Stimulated activated CD4-positive, alpha-beta T cell treated with anti-CD3 and anti-CD28 coated beads, Interleukin-4, amount 100 ng/mL, for 24 hours (primary cell): ENCODE measurements at regions not wholly inside any gene's neighbourhood (a gene's known extent, or its start where the extent isn't known, plus 50 kb on each side); places are given as distances from the start of the nearest gene placed in this dataset.
"Not testable (repeated sequence)": the region's sequence is repeated elsewhere in the genome, so short reads cannot be mapped to it uniquely, and the experiment has no call there.

ENCODE experiments used
- DNase-seq: peaks from one replicate; pipeline ENCODE4 v3.0.0-alpha.2; 2020

DNA sequence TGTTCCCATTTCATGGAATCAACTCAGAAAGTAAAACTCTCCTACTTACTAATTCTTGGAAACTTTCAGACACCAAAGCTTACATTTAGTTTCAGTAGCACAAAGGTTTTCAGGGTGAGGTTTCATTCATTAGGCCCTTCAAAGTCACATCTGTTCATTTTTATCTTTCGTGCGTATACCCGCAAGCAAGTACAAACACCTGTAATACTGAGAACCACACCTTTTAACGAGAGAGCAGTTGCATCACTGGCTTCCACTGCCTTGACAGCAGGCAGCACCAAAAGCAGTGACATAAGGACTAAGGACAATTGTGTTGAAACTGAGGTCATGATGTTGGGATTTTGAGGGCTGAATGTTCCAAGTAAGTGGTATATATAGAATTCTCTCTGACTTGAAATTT lies 60.5 kb downstream of the GOLGA6L22 start:
- DNase-seq, result not testable (repeated sequence)

DNA sequence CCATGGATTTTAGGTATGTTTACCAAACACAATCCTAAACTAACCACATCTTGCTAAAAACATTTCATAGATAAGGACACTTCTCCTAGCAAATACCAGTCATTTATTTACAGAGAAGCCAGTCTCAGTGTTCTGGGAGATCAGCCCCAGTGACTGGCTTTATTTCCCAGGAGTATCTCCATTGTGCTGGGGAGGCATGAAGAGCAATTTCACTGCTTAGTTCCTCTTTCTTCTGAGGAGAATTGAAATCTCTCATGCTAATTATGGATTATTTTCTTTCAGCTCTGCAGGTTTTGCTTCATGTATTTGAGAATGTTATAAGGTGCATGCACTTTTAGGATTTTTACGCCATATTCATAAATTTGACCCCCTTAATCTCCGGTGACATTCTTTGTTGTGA lies 67.8 kb downstream of the GOLGA6L22 start:
- not testable (repeated sequence) for DNase-seq

DNA sequence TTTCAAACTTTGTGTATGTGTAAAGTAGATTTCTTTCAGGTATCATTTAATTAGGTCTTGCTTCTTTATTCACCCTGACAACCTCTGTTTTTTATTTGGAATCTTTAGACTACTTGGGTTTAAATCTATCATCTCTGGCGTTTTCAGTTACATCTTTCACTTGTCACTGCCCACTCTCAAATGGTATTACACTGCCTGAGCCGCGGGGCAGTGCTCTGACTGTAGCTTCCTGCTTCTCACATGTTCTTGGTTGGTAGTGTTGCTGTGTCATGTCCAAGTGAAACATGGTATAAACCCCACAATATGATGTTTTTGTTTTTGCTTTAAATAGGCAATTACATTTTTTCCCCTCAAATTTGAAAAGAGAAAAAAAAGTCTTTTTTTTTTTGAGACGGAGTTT lies 68.3 kb downstream of the GOLGA6L22 start:
- not testable (repeated sequence) for DNase-seq

DNA sequence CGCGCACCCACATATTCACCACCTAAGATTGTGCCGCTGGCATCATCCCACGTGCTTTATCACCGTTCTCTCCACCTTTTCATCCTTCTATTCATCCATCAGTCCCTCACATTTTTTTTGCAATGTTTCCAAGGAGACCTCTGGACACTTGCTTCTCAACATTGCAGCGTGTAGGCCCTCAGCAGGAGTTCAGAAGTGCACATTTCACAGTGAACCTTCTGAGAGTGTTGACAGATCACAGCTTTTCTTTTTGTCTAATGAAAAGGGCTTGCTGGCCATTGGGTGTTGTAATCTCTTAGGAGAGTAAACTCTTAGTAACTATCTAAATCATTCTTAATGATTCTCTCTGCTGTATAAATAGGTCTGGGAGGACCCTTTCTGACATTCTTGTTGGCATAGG lies 70.5 kb downstream of the GOLGA6L22 start:
- not testable (repeated sequence) for DNase-seq

DNA sequence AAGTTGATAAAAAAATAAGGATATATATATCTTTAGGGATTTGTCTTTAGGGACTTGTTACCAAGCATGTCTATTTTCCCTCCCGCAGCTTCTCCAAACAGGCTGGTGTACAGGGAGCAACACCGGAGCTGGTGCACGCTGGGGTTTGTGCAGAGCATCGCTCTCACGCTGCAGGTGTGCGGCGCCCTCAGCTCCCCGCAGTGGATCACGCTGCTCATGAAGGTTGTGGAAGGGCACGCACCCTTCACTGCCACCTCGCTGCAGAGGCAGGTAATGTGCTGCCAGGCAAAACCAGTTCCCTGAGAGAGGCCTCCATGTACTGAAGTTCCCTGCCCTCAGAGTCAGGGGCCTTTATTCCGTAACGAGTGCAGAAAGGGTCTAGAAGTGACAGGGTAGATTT lies 101.0 kb downstream of the GOLGA6L22 start:
- DNase-seq, result not testable (repeated sequence)

DNA sequence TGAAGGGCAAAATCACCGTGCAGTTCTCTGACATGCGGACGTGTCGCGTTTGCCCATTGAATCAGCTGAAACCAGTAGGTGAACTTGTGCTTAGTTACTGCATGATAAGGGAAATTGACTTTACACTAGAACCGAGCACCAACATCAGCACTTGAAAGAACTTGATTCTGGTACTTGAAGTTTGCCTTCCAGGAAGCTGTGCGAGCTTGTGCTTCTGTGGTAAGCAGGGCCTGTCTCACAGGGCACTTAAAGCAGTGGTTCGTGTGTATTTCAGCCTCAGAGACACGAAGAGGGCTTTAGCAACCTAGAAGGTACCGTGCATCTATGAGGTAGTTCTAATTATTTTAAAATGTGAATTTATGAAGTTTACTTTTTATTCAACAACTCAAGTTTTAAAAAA lies 103.0 kb downstream of the GOLGA6L22 start:
- DNase-seq, result not testable (repeated sequence)

DNA sequence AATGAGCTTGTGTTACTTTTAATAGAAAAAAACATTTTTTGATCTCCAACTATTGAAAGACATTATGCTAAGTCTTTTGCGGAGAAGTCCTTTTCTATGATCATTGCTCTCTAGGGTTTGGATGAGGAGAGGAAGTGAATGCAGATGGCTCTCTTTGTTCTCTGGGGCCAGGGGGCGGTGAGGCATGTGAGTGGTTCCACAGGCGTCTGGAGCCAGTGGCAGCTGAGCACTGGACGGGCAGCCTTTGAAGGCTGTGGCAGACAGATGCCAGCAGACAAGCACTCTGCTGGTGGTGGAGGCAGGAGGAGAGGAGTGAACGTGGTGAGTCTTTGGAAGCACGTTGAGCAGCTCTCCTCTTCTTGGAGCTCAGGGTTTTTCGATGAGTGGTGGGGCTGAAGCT lies 107.8 kb downstream of the GOLGA6L22 start:
- not testable (repeated sequence) for DNase-seq

DNA sequence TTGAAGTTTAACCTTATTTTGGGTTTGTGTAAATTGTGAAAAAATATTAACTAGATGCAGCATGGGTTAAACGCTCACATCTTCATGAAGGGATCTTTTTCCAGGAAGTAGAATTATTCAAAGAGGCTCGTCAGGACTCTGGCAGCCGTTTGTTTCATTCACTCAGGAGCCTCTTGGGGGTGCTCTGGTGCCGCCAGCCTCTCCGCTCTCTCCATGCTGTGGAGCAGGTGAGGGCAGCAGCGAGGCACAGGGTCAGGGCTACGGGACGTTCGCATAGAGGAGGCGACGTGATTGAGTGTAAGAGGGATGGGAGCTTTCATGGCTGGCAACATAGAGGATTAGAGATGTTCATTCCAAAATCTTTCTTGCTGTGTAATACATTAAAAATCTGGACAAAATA lies 110.8 kb downstream of the GOLGA6L22 start:
- not testable (repeated sequence) for DNase-seq

DNA sequence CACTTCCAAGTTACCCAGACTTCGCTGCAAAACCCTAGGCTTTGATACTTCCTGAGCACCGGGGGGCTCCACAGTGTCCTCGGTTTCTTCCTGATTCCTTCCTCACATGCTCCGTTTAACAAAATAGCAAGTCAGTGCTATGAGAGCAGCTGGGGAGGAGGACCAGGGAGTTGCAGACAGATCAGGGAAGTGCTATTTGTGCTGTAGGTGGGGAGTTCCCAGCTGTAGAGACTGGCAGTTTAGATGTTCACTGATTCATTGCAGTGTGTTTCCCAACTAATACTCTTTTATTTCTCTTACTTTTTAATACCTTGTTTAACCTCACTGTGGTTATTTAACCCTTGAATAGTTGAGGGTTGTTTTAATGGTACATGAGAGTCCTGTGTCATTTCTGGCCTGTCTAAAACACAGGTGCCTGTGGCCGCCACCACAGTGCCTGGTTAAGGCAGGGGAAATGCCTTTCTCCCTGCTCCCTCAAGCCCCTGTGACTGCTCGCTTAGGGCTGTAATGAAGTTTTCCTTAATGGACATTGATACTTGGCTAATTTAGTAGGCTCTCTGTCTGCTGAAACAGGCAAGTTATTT lies 113.5 kb downstream of the GOLGA6L22 start:
- not testable (repeated sequence) for DNase-seq

DNA sequence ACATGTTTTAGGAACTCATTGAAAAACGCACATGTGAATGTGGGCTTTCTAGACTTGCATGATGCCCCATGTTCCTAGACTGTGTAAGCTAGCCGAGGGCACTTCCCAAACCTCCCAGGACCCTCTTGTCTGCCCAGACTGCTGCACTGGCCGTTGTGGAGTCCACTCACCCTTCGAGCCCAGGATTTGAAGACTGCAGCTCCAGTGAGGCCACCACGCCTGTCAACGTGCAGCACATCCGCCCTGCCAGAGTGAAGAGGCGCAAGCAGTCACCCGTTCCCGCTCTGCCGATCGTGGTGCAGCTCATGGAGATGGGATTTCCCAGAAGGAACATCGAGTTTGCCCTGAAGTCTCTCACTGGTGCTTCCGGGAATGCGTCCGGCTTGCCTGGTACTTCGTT lies 114.1 kb downstream of the GOLGA6L22 start:
- not testable (repeated sequence) for DNase-seq

DNA sequence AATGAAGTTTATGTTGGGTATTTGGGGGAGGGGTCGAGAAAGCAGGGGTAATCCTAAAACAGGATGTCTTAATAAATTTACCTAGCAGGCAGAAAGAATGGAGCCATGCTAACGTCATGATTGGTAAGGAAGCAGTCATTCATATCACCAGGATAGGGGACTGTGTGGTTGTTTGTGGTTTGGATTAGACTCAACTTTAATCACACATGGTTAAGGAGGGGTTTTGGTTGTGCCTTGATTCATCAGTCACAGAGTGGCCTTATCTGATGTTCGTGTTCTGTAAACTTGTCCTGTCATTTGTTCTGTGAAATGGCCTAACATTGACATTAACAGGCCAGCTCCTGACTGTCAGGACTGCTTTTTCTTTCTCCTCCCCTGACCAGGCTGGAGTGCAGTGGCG lies 119.1 kb downstream of the GOLGA6L22 start:
- DNase-seq, result not testable (repeated sequence)

DNA sequence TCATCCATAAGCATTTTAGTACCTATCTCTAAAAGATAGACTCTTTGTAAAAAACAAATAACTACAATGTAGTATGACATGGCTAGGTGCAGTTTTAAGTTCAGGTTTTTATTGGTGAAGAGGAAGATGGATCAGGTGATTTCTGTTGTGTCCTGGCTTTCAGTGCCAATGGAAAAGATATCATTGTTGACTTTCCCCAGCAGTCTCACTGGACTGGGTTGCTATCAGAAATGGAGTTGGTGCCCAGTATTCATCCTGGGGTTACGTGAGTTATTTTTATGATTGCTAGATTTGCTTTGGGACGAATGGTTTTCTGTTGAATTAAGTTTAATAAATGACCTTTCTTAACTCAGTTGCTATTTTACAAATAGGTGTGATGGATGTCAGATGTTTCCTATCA lies 120.5 kb downstream of the GOLGA6L22 start:
- not testable (repeated sequence) for DNase-seq

DNA sequence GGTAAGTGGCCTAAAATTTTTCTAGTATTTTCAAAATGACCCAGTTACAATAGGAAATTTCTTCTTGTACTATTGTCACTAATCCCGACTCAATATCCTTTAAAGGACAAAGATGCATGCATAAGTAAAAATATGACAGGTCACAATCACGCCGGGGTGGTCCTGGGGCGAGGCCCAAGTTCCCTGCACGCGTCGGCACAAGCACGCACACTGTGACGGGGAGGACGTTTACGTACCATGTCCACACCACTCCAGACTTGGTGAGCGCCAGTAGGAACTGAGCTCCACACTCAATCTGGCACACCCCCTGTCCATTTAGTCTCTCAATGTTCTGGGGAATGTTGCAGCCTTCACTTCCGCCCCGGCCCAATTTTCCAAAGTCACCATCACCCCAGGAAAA lies 128.7 kb downstream of the GOLGA6L22 start:
- not testable (repeated sequence) for DNase-seq

DNA sequence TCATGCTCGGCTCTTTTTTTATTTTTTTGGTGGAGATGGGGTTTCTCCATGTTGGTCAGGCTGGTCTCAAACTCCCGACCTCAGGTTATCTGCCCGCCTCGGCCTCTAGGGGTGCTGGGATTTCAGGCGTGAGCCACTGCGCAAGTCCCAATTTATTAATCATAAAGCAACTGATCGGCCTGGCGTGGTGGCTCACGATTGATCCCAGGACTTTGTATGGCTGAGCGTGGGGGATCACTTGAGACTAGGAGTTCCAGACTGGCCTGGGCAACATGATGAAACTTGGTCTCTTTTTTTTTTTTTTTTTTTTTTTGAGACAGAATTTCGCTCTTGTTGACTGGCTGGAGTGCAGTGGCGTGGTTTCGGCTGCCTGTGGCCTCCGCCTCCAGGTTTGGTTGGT lies 139.8 kb downstream of the GOLGA6L22 start:
- DNase-seq, result not testable (repeated sequence)

DNA sequence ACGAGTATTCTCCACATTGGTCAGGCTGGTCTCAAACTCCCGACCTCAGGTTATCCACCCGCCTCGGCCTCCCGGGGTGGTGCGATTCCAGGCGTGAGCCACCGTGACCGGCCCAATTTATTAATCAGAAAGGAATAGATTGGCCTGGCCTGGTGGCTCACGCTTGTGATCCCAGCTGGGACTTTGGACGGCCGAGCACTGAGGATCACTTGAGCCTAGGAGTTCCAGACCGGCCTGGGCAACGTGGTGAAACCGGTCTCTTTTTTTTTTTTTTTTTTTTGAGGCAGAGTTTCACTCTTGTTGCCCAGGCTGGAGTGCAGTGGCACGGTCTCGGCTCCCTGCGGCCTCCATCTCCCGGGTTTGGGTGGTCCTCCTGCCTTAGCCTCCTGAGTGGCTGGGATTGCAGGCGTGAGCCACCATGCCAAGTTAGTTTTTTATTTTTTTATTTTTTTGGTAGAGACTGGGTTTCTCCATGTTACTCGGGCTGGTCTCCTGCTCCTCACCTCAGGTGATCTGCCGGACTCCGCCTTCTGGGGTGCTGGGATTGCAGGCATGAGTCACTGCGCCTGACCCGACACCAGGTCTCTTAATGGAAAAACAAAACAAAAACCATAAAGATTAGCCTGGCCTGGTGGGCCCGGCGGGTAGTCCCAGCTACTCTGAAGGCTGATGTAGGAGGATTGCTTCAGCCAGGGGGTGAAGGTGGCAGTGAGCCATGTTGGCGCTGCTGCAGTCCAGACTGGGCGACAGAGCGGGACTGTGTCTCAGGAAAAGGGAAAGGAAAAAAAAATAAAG lies 141.0 kb downstream of the GOLGA6L22 start:
- not testable (repeated sequence) for DNase-seq

DNA sequence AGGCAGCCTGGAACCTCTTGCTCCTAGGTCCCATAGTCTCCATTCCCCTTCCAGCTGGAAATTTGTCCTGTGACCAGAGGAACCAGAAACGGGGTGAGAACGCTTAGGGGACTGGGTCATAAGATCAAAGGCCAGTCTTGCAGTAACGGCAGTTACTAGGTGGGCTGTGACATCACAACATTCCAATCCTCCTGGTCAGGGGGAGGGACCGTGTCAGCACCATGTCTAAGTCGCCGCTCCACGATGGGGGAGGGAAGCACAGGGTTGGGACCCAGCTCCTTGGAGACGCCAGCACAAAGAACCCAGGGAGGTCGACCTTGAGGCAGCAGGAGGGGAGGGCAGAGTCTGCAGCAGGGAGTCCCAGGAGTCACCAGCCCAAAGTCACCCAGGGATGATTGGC lies 158.3 kb downstream of the GOLGA6L22 start:
- not testable (repeated sequence) for DNase-seq

DNA sequence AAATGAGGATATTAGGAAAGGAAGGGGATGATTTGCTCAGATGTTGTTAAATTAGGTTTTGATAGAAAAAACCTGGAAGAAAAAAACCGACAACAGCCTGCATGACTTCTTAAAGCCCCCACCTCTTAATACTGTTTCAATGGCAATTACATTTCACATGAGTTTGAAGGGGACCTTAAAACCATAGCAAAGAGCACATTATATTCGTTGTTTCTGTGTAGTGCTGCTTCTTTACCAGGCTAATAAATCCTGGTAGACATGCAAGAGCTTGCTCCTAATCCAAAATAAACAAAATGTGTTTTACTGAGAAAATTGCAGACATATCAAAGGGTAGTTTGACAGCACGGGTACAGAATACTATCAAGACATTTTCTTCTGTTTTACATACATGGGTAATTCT lies 154.7 kb upstream of the NIPA1 start:
- not testable (repeated sequence) for DNase-seq

DNA sequence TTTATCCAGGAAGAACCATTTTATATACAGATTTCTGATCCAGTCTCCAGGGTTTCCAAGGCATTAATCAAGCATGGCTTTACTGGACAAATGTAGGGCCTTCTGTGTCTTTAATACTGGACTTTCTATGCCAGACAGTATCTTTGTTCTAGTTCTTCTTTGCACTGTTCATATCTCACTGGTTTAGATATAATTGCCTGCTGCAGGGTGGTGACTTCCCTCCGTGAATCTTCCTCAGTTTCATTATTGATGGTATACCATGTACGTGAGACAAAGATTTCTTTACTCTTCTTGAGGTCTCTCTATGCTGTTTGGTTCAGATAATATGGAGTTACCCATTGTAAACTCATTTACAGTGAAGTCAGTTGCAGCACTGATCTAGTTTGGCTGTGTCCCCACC lies 146.5 kb upstream of the NIPA1 start:
- DNase-seq, result not testable (repeated sequence)

DNA sequence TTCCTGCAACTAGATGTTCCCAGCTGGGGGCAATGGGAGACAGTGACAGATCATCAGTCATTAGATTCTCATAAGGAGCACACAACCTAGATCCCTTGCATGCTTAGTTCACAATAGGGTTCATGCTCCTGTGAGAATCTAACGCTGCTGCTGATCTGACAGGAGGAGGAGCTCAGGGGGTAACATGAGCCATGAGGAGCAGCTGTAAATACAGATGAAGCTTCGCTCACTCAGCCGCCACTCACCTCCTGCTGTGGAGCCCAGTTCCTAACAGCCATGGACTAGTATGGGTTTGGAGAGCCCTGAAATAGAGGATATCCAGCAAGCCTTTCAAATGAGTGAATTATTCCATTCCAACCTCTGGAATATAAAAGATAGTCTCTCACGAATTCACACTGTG lies 137.0 kb upstream of the NIPA1 start:
- not testable (repeated sequence) for DNase-seq

DNA sequence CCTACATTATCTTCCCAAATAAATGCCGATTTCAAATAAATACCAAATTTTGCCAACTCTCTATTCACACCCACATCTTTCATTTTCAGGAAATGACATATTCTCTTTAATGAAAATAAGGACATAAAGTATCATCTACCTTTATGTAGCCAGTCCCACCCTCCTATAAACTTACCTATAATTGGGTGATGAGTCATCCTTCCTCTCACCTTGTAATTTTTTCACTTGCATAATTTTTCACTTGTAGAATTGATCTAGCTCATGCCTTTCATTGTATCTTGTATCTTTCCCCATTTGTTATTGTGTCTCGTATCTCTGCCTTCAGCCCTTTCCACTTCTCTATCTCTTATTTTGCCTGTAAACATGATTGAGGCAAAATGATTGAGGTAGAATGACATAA lies 135.3 kb upstream of the NIPA1 start:
- not testable (repeated sequence) for DNase-seq

DNA sequence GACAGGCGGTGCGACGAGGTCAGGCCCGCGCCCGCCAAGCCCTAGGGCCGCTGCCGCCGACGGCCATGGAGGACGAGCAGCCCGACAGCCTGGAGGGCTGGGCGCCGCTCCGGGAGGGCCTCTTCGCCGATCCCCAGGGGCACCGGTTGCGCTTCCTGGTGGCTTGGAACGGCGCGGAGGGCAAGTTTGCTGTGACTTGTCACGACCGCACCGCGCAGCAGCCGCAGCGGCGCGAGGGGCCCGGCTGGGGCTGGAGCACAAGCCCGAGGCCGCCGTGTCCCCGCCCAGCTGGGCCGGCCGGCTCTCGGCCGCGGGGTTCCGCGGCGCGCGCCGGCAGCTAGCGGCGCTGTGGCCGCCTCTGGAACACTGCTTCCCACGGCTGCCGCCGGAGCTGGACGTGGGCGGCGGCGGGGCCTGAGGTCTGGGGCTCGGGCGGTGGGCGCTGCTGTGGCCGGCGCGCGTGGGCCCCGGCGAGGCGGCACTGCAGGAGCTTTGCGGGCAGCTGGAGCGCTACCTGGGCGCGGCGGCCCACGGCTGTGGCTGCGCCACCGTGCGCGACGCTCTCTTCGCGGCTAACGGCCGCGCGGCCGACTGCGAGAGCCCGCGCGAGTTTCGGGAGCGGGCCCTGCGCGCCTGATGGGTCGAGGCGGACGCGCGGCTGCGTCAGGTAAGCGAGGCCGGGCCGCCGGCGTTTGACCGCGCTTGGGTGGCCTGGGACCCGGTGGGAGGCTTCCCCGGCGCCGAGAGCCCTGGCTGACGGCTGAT lies 122.0 kb upstream of the NIPA1 start:
- DNase-seq, result peak; percentile 15

DNA sequence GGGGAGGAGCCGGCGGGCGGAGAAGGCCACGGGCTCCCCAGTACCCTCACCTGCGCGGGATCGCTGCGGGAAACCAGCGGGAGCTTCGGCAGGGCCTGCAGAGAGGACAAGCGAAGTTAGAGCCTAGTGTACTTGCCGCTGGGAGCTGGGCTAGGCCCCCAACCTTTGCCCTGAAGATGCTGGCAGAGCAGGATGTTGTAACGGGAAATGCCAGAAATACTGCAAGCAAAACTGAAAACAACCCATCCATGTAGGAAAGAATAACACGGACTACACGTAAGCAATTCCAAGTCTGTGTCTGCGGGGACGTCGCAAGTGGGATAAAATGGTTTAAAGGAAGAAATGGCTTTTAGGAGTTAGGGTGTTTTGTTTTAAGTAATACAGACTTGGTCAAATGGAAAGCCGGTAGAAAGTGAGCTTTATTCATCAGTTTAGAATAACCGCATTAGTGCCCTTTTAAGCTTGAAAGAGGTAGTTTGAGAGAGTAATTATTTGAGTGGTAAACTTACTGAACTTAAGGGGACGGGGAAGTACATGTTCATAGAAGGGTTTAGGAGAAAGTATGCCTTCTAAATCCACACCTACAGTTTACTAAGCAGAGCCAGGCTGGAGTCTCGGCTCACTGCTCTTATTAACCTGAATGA lies 121.3 kb upstream of the NIPA1 start:
- DNase-seq, result not testable (repeated sequence)

DNA sequence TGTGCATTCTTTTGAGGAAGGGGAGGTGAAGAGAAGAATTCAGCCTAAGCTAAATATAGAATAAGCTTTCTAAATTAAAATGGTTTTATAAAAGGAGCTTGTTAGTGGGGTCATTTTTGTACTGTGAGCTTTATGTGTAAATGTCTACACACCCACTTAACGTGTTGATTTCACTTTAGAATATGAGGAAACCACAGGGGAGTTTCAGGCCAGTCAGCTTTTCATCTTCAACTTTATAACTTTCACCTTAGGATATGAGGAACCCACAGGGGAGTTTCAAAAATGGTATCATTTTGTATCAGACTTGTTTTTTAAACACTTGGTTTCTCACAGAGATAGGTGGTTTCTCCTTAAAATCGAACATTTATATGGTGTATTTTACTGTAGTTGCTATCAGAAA lies 120.7 kb upstream of the NIPA1 start:
- peak; percentile 17 for DNase-seq
